ENCODE measurements at regions not wholly inside any gene's neighbourhood (a gene's known extent, or its start where the extent isn't known, plus 50 kb on each side); places are given as distances from the start of the nearest gene placed in this dataset.
"Not testable (repeated sequence)": the region's sequence is repeated elsewhere in the genome, so short reads cannot be mapped to it uniquely, and the experiment has no call there.

DNA sequence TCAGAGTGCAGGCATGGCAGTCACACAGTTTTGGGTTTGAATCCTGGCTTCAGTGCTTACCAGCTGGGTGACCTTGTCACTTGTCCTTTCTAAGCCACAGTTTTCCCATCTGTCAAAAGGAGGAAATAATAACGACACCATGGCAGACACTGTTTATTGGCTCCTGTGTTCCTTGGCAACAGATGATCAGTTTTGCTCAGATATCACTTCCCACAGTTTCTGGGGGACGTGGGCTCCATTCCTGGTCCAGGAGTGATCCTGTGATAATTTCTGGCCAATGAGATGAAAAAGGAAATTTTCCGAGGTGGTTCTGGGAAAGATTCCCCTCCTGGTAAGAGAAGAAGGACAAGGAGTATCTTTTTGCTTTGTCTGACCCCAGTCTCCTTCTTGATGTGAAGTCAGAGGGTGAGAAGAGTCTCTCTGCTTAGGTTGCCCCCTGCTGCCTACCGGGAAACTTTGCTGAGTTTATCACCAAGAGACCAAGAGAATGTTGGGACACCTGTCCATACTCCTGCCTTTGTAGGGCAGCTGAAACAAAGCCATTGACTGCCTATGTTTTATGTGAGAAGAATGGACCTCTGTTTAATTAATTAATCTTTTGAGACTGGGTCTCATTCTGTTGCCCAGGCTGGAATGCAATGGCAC is 178.9 kb upstream of the NRXN3 start:
- Histone ChIP-seq H3K36me3 (no peaks in the 10 kb centered on the region), H3K27me3 (no peaks in the 10 kb centered on the region), H3K9me3 (no peaks in the 10 kb centered on the region), H3K4me3 (ENCODE audit: low read depth, low read length) (no peak overlapping the region), H3K4me1 (no peaks in the 10 kb centered on the region)
- TF ChIP-seq, protein P1, sequence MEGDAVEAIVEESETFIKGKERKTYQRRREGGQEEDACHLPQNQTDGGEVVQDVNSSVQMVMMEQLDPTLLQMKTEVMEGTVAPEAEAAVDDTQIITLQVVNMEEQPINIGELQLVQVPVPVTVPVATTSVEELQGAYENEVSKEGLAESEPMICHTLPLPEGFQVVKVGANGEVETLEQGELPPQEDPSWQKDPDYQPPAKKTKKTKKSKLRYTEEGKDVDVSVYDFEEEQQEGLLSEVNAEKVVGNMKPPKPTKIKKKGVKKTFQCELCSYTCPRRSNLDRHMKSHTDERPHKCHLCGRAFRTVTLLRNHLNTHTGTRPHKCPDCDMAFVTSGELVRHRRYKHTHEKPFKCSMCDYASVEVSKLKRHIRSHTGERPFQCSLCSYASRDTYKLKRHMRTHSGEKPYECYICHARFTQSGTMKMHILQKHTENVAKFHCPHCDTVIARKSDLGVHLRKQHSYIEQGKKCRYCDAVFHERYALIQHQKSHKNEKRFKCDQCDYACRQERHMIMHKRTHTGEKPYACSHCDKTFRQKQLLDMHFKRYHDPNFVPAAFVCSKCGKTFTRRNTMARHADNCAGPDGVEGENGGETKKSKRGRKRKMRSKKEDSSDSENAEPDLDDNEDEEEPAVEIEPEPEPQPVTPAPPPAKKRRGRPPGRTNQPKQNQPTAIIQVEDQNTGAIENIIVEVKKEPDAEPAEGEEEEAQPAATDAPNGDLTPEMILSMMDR (IDR thresholded peaks at IDR 0.05; ENCODE audit: low read depth, low read length) = peak; percentile 59
- peak; percentile 22 for DNase-seq

- DNase-seq = no peak
- no peaks in the 10 kb centered on the region; the same call in 1 of the 2 replicates for H3K27me3 ChIP-seq
- H3K4me1 ChIP-seq = no peaks in the 10 kb centered on the region
- H3K9me3 ChIP-seq = 0 out of 2 replicates have a peak, but pooled peaks cover 2% of the 10 kb centered on the region
- H3K4me3 ChIP-seq (ENCODE audit: low read depth, low read length) = no peak overlapping the region
- no peaks in the 10 kb centered on the region for H3K36me3 ChIP-seq
- TF ChIP-seq, protein P1 (IDR thresholded peaks at IDR 0.05; ENCODE audit: low read depth, low read length) = no peak
Measured at GRCh38 chr14:78005325-78005724, 164.8 kb upstream of the NRXN3 start.

GRCh38 chr14:78007160-78007559 is 163.0 kb upstream of the NRXN3 start:
- Histone ChIP-seq H3K27me3 (no peaks in the 10 kb centered on the region; the same call in 1 of the 2 replicates), H3K4me1 (no peaks in the 10 kb centered on the region), H3K4me3 (ENCODE audit: low read depth, low read length) (no peak overlapping the region), H3K9me3 (no peaks in the 10 kb centered on the region), H3K36me3 (no peaks in the 10 kb centered on the region)
- TF ChIP-seq, protein P1 (IDR thresholded peaks at IDR 0.05; ENCODE audit: low read depth, low read length) = no peak
- DNase-seq = no peak

- TF ChIP-seq, protein P1 (IDR thresholded peaks at IDR 0.05; ENCODE audit: low read depth, low read length) = no peak
- H3K9me3 ChIP-seq = no peaks in the 10 kb centered on the region
- H3K4me3 ChIP-seq (ENCODE audit: low read depth, low read length) = no peak overlapping the region
- DNase-seq = no peak
- no peaks in the 10 kb centered on the region for H3K4me1 ChIP-seq
- no peaks in the 10 kb centered on the region for H3K36me3 ChIP-seq
- H3K27me3 ChIP-seq = peaks cover 4% of the 10 kb centered on the region
Measured at GRCh38 chr14:78010688-78011087, 159.5 kb upstream of the NRXN3 start.

DNA sequence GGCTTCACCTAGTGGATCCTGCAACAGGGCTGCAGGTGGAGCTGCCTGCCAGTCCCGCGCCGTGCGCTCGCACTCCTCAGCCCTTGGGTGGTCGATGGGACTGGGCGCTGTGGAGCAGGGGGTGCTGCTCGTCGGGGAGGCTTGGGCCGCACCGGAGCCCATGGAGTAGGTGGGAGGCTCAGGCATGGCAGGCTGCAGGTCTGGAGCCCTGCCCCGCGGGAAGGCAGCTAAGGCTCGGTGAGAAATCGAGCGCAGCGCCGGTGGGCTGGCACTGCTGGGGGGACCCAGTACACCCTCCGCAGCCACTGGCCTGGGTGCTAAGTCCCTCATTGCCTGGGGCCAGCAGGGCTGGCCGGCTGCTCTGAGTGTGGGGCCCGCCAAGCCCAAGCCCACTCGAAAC is 156.3 kb upstream of the NRXN3 start:
- H3K4me1 ChIP-seq; H3K36me3 ChIP-seq; H3K27me3 ChIP-seq; DNase-seq; H3K9me3 ChIP-seq; H3K4me3 ChIP-seq (ENCODE audit: low read depth, low read length): not testable (repeated sequence)

- Histone ChIP-seq H3K9me3 (no peaks in the 10 kb centered on the region), H3K4me1 (no peaks in the 10 kb centered on the region), H3K27me3 (peaks cover 4% of the 10 kb centered on the region; the same call in 1 of the 2 replicates), H3K4me3 (ENCODE audit: low read depth, low read length) (no peak overlapping the region), H3K36me3 (no peaks in the 10 kb centered on the region)
- TF ChIP-seq, protein P1 (IDR thresholded peaks at IDR 0.05; ENCODE audit: low read depth, low read length) = no peak
- DNase-seq = no peak
Measured at GRCh38 chr14:78016532-78016931, 153.6 kb upstream of the NRXN3 start.
